GM18867 (cell line): ENCODE measurements at regions not wholly inside any gene's neighbourhood (a gene's known extent, or its start where the extent isn't known, plus 50 kb on each side); places are given as distances from the start of the nearest gene placed in this dataset.

Source experiments
- ATAC-seq: cut with Tn5 transposase; IDR thresholded peaks from one replicate; pipeline ENCODE4 v1.9.1; 2021; ENCODE audit warnings: mild to moderate bottlenecking, moderate library complexity; ENCODE audit not compliant: unreplicated experiment

GRCh38 chr9:107731115-107731762 is 241.7 kb upstream of the KLF4 start:
- no peak for ATAC-seq

- no peak for ATAC-seq
Measured at GRCh38 chr9:107730666-107731065, 241.1 kb upstream of the KLF4 start.

DNA sequence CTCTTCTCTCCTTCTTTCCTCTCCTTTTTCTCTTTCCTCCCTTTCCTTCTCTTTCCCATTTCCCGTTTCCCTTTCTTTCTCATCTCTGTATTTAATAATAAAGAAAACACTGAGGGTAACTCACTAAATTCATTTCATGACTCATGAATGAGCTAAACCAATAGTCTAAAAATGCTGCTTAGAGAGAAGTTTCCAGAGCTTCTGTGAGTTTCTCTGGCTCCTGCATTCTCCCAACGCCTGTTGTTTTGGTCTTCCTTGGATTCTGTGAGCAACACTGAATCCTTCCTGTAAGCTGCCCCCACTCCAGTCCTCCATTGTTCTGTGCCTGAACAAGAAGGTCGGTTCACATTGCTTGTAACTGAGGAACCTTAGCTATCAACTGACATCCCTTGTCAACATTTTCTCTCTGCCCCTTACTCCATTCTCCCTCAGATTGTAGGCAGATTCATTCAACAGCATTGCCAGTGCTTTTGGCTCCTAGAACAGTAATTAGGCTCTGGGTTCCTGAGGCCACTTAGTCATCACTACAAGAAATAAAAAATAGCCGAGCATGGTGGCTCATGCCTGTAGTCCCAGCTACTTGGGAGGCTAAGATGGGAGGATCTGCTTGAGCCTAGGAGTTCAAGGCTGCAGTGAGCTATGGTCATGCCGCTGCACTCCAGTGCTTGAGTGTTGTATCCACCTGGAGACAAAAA is 237.7 kb upstream of the KLF4 start:
- ATAC-seq = no peak

DNA sequence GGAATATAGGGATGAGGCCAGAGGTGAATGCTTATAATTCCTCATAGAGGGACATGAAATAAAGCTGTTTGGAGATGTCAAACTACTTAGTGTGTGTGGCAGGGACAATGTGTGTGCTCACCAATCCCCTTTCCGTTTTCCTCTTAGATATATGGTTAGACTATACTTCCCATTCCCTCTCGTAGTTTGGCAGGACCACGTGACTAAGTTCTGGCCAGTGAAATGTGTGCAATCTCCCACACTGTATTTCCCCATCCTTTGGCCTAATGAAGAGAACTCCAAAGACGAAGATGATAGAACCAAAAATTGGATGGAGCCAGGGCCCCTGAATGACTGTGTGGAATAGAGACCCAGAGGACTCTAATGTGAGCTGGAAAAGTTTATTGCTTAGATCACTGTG is 233.4 kb upstream of the KLF4 start:
- no peak for ATAC-seq

GRCh38 chr9:107721705-107722245 is 232.2 kb upstream of the KLF4 start:
- no peak for ATAC-seq

DNA sequence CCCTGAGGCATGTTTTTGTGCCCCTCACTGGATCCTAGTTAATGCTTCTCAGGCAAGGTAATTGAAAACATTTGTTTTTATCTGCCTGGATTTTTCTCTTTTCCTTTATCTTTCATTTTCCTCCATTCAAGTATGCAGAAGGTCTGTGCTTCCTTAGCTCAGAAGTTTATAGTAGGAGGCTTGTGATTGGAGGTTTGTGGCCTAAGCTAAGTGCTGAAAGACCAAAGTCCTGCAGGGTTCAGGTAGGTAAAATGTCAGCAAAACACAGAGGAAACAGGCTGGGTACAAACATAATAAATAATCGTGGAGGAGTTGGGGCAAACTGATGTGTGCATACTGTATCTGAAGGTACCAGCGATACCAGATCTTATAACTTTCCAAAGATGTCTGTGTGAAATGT is 230.9 kb upstream of the KLF4 start:
- no peak for ATAC-seq

DNA sequence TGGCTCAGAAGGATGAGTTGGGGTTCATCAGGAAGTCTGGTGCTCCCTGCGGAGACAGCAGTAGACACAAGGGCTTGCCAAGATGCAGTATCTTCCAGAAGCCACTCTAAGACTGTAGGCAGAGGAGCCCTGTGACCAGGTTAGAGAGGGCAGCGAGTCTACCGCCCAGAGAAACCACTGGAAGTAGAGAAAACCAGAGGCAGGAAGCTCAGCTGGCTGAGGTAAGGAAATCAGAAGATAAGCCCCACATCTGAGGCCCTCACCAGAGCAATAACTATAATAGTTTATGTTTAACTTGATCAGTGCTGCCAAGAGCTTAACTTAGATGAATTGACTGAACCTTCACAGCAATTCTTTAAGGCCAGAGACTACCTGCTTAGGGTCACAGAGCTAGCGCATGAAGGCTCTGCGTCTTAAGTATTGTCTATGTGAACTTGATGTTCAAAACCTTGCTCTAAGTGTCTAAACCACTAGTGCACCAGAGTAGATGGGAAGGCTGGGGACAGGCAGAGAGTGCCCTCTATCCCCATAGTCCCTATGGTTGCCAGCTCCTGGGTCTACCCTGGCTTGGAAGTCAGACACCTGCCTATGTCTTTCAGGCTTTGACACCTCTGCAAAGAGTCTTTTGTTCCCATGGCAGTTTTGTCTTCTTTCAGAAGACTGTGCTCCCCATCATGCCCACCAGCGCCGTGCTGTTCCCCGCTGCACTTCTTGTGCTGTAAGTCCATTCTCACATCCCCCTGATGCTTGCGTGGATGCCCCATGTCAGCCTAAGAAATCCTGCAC is 228.2 kb upstream of the KLF4 start:
- ATAC-seq = no peak

- ATAC-seq = no peak
Measured at GRCh38 chr9:107715740-107716139, 226.2 kb upstream of the KLF4 start.

GRCh38 chr9:107713470-107713869 is 223.9 kb upstream of the KLF4 start:
- ATAC-seq = no peak

DNA sequence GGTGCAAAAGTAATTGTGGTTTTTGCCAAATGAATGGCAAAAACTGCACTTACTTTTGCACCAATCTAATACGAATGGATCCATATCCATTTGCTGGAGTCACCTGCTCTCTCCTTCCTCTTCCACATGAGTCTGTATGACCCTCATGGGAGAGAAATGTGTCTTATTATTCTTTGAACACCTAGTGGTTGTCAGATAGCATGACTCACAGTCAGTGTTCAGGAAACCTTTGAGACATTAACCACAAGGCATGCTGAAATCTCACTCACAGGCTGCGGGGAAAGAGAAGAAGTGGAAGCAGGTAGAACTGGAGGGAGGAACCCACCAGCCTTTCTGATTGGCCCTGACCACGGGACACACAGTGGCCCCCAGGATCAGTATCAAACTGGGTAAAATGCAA is 222.8 kb upstream of the KLF4 start:
- ATAC-seq = peak; percentile 55

DNA sequence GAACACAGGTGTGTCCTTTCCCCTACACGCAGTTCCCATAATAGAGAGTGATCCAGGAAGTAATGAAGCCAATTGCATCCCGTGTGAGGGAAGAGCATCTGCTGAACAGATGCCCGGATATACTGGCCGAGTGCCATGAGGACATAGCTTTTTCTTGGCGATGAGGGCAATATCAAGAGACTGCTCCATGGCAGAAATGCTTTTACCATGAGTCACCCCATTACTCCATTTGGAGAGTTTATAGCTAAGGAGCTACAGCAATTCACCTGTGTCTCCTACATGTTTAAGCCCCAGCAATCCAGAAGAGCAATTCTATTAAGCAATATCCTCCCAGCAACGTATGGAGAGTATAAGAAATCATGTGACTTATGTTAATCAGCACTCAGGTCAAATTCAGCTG is 222.0 kb upstream of the KLF4 start:
- no peak for ATAC-seq

DNA sequence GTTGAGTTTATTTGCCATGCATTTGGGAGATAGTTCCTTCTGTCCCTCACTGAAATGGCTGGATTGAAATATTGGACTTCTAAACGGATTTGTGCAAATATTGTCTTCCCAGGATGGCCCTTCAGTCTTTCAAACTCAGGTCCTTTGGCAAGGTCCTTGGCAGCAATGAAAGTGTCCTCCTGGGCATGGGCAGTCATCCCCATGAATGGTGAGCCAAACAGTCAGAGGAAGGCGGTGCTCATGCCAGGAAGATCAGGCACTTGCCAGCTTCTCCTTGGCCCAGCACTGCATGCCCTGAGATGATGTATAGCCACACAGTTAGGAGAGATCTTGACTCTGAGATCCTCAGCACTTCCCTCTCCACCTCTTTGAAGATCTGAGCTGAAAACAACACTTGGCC is 221.4 kb upstream of the KLF4 start:
- ATAC-seq = no peak

DNA sequence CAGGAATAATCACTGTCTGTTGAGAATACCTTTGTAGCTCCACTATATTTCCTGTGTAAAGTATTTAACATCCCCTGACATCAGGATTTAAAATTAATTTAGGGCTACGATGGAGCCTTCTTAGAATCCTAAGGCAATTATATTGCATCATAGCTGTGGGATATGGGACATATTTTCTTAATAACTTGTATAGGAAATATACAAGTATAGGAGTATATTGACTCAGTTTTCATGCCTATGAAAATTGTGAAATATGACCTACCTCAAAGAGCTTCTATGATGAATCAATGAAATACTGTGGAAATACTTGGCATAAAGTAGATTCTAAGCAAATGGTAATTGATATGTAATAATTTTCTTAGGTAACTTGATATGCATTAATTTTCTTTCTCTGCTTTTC is 221.0 kb upstream of the KLF4 start:
- no peak for ATAC-seq

- no peak for ATAC-seq
Measured at GRCh38 chr9:107708791-107709190, 219.2 kb upstream of the KLF4 start.

DNA sequence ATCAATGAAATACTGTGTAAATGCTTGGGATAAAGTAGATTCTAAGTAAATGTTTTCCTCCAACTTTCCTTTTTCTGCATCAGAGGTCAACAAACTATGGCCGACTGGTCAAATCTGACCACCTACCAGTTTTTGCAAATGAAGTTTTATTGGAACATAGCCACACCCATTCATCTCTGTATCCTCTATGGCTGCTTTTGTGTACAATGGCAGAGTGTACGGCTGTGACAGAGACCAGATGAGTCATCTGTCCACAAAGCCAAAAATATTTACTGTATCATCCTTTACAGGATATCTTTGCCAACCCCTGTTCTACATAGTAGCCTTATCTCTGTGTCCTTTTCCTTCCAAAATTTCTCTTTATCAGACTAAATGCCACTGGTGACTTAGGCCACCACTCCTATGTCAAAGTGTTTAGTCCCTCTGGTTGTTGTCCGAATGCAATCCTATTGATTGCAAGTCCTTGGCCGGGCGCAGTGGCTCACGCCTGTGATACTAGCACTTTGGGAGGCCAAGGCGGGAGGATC is 218.4 kb upstream of the KLF4 start:
- ATAC-seq = no peak

- no peak for ATAC-seq
Measured at GRCh38 chr9:107707428-107707837, 217.9 kb upstream of the KLF4 start.

DNA sequence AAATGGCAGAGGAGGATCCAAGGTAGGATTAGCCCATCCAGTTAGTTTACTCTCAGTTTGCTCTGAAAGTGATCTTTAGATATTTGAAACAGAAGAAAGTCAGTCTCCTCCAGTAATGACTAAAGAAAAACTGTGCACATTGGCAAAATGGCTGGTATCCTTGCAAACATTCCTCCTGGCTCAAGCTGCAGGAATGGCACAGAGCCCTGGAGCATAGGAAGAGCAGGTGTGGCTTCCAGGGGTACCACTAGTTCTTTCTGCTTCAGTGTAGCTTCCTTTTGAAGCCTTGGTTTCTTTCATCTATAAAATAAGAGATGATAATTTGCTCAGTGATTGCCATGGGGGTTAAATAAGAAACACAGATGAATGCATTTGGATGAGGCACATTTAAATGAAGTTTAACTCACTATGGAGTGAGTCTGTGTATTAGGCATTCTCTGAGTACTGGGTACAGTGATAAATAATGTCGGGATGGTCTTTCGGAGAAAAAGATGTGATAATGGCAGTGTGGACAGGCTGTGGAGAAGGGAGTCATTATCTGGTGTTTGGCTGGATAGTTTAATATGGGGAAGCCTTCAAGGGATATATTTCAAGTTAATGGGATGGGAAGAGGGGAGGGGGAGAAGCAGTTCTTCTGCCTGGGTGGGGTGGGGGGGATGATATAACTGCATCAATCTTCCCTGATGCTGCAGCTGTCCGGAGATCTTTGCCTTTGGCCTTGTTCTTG is 217.3 kb upstream of the KLF4 start:
- ATAC-seq = no peak

- no peak for ATAC-seq
Measured at GRCh38 chr9:107705521-107705920, 216.0 kb upstream of the KLF4 start.

GRCh38 chr9:107704774-107705173 is 215.2 kb upstream of the KLF4 start:
- ATAC-seq = no peak

- ATAC-seq = no peak
Measured at GRCh38 chr9:107703651-107704050, 214.1 kb upstream of the KLF4 start.

GRCh38 chr9:107700847-107701246 is 211.3 kb upstream of the KLF4 start:
- no peak for ATAC-seq
